ENCODE measurements at regions not wholly inside any gene's neighbourhood (a gene's known extent, or its start where the extent isn't known, plus 50 kb on each side); places are given as distances from the start of the nearest gene placed in this dataset.
A peak's percentile ranks its signal among the peaks of the same experiment; 100 is the strongest.

GRCh38 chr15:96125721-96126415, 204.6 kb upstream of the NR2F2 start:
- no peak for TF ChIP-seq CTCF (IDR thresholded peaks at IDR 0.05; ENCODE audit: poor library complexity, severe bottlenecking)
- Histone ChIP-seq H3K4me3 (ENCODE audit: severe bottlenecking) (no peak overlapping the region), H3K9me3 (ENCODE audit: severe bottlenecking) (no peaks in the 10 kb centered on the region), H3K4me1 (ENCODE audit: insufficient read depth, poor library complexity, severe bottlenecking) (peaks cover 11% of the 10 kb centered on the region), H3K36me3 (ENCODE audit: low read depth) (no peaks in the 10 kb centered on the region), H3K27me3 (ENCODE audit: insufficient read depth, poor library complexity, severe bottlenecking) (no peaks in the 10 kb centered on the region), H3K27ac (ENCODE audit: poor library complexity, severe bottlenecking) (no peak overlapping the region)
- DNase-seq (ENCODE audit: low spot score) (no peak), ATAC-seq (ENCODE audit: low read depth) (peak; percentile 65)

- ATAC-seq (ENCODE audit: low read depth): no peak
- Histone ChIP-seq H3K4me1 (ENCODE audit: insufficient read depth, poor library complexity, severe bottlenecking) (peaks cover 9% of the 10 kb centered on the region), H3K27me3 (ENCODE audit: insufficient read depth, poor library complexity, severe bottlenecking) (no peaks in the 10 kb centered on the region), H3K4me3 (ENCODE audit: severe bottlenecking) (no peak overlapping the region), H3K36me3 (ENCODE audit: low read depth) (no peaks in the 10 kb centered on the region), H3K27ac (ENCODE audit: poor library complexity, severe bottlenecking) (no peak overlapping the region), H3K9me3 (ENCODE audit: severe bottlenecking) (no peaks in the 10 kb centered on the region)
- TF ChIP-seq CTCF (IDR thresholded peaks at IDR 0.05; ENCODE audit: poor library complexity, severe bottlenecking): no peak
- DNase-seq (ENCODE audit: low spot score): no peak
Measured at GRCh38 chr15:96126859-96127258, 203.6 kb upstream of the NR2F2 start.

DNA sequence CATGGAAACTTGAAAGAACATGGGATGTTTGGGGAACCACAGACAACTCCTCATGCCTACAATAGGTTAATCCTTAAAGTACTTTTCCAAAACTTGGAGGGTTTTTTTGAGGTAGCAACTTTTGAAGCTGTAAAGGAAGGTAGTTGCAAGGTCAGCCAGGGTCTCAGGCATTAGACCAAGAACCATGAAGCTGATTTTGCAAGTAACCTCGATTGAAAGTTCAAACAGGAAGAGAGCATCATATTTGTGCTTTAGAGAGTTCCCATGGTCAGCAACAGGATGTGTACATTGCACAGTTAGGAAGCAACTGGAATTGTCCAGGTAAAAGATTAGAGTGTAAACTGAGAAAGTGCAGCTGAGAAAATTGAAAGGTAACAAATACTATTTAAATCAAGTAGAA, 199.8 kb upstream of the NR2F2 start:
- no peaks in the 10 kb centered on the region for H3K9me3 ChIP-seq (ENCODE audit: severe bottlenecking)
- TF ChIP-seq CTCF (IDR thresholded peaks at IDR 0.05; ENCODE audit: poor library complexity, severe bottlenecking): no peak
- H3K27me3 ChIP-seq (ENCODE audit: insufficient read depth, poor library complexity, severe bottlenecking): no peaks in the 10 kb centered on the region
- no peaks in the 10 kb centered on the region for H3K4me1 ChIP-seq (ENCODE audit: insufficient read depth, poor library complexity, severe bottlenecking)
- ATAC-seq (ENCODE audit: low read depth): no peak
- H3K4me3 ChIP-seq (ENCODE audit: severe bottlenecking): no peak overlapping the region
- DNase-seq (ENCODE audit: low spot score): no peak
- no peaks in the 10 kb centered on the region for H3K36me3 ChIP-seq (ENCODE audit: low read depth)
- no peak overlapping the region for H3K27ac ChIP-seq (ENCODE audit: poor library complexity, severe bottlenecking)

DNA sequence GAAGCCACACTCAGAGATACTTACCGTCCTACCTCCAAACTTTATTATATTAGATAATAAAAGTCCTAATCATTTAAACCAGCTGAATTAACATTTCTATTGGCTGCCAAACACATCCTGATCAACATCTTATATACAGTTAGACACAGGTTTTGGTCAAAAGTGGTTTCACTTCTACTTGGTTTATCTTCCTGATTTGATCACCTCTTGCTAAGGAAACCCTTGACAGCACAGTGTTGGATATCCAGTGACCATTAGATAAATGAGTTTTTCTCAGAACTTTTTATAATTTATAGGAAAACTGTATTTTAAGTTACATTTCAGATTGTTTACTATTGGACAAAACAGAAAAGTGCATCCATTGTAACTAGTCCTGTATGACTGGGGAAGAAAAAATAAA, 198.4 kb upstream of the NR2F2 start:
- no peaks in the 10 kb centered on the region for H3K36me3 ChIP-seq (ENCODE audit: low read depth)
- ATAC-seq (ENCODE audit: low read depth) (no peak), DNase-seq (ENCODE audit: low spot score) (no peak)
- no peaks in the 10 kb centered on the region for H3K4me1 ChIP-seq (ENCODE audit: insufficient read depth, poor library complexity, severe bottlenecking)
- H3K27me3 ChIP-seq (ENCODE audit: insufficient read depth, poor library complexity, severe bottlenecking): no peaks in the 10 kb centered on the region
- H3K9me3 ChIP-seq (ENCODE audit: severe bottlenecking): no peaks in the 10 kb centered on the region
- no peak overlapping the region for H3K4me3 ChIP-seq (ENCODE audit: severe bottlenecking)
- TF ChIP-seq CTCF (IDR thresholded peaks at IDR 0.05; ENCODE audit: poor library complexity, severe bottlenecking): no peak
- H3K27ac ChIP-seq (ENCODE audit: poor library complexity, severe bottlenecking): no peak overlapping the region
